ENCODE measurements at regions not wholly inside any gene's neighbourhood (a gene's known extent, or its start where the extent isn't known, plus 50 kb on each side); places are given as distances from the start of the nearest gene placed in this dataset.

DNA sequence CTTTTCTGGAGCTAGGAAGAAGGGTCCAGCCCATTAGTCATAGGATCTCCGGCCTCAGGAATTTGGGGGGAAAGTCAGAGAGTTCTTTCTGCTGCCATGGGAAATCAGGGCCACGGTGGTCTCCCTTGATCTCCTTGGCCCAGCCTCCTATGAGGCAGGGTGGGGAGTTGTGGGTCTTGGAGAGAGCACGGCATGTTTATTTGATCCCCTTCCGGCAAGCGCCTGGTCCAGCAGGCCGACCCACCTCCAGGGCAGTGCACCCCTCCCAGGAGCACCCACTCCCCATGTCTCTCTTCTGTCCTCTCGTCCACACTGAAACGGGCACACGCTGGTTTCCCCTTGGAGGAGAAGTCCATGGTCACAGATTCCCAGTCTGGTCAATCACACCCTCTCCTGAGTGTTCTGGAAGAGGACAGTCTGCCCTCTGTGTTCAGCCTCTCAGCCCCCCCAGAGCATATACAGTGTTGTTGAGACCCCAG, 464.6 kb upstream of the HS6ST1 start:
- TF ChIP-seq, protein P1, sequence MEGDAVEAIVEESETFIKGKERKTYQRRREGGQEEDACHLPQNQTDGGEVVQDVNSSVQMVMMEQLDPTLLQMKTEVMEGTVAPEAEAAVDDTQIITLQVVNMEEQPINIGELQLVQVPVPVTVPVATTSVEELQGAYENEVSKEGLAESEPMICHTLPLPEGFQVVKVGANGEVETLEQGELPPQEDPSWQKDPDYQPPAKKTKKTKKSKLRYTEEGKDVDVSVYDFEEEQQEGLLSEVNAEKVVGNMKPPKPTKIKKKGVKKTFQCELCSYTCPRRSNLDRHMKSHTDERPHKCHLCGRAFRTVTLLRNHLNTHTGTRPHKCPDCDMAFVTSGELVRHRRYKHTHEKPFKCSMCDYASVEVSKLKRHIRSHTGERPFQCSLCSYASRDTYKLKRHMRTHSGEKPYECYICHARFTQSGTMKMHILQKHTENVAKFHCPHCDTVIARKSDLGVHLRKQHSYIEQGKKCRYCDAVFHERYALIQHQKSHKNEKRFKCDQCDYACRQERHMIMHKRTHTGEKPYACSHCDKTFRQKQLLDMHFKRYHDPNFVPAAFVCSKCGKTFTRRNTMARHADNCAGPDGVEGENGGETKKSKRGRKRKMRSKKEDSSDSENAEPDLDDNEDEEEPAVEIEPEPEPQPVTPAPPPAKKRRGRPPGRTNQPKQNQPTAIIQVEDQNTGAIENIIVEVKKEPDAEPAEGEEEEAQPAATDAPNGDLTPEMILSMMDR (IDR thresholded peaks at IDR 0.05): no peak
- no peak for TF ChIP-seq POLR2A (IDR thresholded peaks at IDR 0.05)
